GM18502 (cell line): ENCODE measurements at regions not wholly inside any gene's neighbourhood (a gene's known extent, or its start where the extent isn't known, plus 50 kb on each side); places are given as distances from the start of the nearest gene placed in this dataset.

ENCODE experiments used
- ATAC-seq: cut with Tn5 transposase; IDR thresholded peaks from one replicate; pipeline ENCODE4 v1.9.1; 2021; ENCODE audit warnings: mild to moderate bottlenecking; ENCODE audit not compliant: unreplicated experiment, poor library complexity

- ATAC-seq = no peak
These were observed 111.4 kb downstream of the PLEKHG1 start for GRCh38 chr6:150711061-150711460.

- ATAC-seq = no peak
These were observed 112.2 kb downstream of the PLEKHG1 start for GRCh38 chr6:150711584-150712504.

- no peak for ATAC-seq
These were observed 113.0 kb downstream of the PLEKHG1 start for GRCh38 chr6:150712505-150713252.

DNA sequence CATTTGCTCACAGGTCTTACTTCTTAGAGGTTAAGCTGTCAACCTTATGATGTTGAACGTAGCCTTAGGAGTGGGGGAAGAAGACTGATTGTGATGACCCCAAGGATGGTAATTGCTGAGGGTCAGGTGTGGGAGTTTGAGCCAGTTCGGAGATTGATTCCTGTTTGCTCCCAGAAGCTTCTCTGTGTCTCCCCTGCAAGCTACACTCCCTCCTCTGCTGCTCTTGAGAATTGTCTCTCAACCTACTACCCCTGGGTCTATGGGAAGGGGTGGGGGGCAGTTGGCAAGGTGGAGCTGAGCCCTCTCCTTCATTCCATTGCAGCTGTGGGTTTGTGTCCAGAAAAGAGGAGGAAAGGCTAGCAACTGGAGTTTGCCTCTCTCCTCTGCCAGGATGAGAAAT lies 113.8 kb downstream of the PLEKHG1 start:
- ATAC-seq = no peak

DNA sequence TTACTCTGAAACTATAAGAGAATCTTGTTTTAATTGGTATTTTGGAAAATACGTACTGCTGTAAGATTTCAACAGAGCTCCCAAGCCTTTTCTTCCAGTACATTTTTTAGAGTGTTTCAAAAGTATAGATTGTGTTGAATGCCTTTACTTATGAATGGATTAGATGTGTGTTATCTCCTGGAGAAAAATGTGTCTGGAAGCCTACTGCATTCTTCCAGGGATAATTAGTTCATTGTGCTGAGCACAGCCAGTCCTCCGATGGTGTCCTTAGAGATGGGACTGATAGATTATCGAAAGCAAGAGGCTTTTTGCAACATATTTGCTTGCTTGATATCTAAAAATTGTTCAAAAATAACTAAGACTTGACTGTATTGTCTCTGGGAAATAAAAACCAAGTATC lies 114.2 kb downstream of the PLEKHG1 start:
- no peak for ATAC-seq

DNA sequence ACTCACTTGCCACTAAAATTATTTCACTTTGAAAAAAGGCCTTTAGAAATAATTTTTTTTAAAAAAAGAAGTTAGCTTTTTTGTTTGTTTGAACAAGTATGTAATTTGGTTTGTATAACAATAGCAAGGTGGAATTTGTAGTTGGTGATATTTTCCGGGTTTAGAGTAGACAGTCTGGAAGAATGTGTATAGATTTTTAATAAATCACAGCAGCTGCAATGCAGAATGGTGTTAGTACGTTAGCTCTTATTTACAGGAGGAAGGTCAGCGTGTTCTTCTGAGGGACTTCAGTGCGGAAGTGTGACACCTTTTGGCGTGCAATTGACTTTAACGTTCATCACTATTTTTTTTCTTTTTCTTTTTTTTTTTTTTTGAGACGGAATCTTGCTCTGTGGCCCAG lies 115.4 kb downstream of the PLEKHG1 start:
- ATAC-seq = no peak

DNA sequence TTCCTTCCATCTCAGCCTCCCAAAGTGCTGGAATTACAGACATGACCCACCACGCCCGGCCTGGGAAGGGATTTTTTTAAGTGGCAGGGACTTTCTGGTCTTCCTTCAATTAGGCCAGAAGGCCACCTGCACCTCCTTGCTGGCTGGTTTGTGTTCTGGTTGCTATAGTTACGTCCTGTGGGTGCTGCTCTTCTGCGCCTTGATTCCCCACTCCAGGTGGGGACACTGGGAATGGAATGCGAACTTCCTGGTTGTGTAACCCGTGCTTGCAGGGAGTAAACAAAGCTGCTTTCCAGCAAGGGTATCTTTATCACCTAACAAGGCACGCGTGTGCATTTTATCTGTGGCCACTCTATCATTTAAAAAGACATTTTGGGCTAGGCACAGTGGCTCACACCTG lies 117.7 kb downstream of the PLEKHG1 start:
- ATAC-seq = no peak

GRCh38 chr6:150719099-150719766 lies 119.5 kb downstream of the PLEKHG1 start:
- no peak for ATAC-seq

GRCh38 chr6:150719831-150720230 lies 120.1 kb downstream of the PLEKHG1 start:
- ATAC-seq = no peak

GRCh38 chr6:150720774-150721233 lies 121.1 kb downstream of the PLEKHG1 start:
- peak; percentile 99 for ATAC-seq

DNA sequence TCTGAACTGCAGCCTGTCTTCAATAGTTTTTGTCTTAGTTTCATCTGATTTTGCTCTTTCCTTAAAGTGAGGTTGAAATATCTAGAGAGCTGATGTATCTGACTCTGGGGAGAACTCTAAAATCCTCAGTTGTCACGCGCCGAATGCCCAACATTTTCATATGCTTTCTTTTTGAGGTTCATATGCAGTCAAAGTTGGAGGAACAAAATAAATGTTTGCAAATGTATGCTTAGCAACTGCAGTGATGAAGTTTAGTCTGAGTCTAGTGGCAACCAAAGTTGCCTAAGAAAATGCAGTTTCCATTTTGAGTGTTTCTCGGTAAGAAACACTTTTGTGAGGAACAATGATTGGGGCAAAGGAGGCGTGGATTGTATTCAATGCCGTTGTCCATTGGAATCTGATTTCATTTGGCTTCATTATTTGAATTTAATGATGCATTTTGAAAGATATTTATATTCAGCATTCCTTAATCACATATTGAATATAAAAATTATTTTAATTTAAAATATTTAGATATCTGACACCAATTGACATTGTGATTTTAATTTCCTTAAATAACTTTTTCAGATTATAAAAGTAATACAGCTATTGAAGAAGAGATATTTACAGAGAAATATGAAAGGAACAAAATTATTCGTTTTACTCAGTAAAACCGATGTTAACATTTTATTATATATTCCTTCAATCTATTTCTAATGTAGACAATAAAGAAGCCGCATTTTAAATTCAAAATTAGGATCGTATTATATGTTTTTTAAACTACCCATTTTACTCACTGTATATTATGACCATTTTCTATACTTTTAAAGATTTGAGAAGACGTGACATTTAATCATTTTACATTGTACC lies 122.0 kb downstream of the PLEKHG1 start:
- no peak for ATAC-seq

DNA sequence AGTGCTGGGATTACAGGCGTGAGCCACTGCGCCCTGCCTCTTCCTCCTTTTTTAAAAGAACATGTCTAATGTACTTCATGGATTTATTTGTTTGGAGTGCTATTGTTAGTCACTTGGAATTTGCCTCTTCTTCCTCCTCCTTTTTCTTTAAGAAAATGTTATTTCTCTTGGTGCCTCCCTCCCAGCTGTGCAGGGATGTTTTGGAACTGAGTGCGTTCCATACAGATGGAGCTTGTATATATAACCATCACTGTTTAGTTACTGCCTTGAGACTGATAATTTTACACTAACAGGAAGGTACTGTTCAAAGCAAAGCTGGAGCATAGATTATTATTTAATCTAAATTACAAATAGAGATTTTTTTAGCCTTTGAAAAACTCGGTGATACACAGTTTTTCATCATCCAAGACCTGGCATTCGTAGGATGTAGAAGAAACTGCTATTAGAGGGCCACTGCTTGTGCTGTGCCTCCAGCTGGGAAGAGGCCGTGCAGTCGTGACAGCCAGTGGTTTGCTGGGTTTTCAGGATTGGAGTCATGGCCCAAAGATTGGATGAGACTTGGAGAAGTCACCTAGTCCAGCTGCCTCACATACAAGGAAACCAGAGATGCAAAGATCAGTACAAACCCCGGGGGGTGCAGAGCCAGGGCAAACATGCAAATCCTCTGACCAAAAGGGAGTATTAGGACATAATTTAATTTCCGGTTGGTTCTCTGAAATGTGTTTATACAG lies 123.1 kb downstream of the PLEKHG1 start:
- no peak for ATAC-seq

DNA sequence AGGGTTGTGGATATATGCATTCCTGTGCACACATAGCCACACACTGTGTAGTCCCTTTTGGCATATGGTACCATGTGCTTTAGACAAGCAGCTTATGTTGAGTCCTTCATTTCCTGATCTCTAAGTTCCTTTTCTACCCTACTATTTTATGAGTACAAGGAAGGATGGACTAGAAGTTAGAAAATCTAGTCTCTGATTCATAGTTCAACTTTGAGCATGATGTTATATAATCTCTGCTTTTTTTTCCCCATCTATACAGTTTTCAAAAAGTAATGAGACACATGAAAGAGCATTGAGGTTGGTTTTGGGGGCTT lies 123.6 kb downstream of the PLEKHG1 start:
- no peak for ATAC-seq

GRCh38 chr6:150723857-150724256 lies 124.2 kb downstream of the PLEKHG1 start:
- ATAC-seq = no peak

DNA sequence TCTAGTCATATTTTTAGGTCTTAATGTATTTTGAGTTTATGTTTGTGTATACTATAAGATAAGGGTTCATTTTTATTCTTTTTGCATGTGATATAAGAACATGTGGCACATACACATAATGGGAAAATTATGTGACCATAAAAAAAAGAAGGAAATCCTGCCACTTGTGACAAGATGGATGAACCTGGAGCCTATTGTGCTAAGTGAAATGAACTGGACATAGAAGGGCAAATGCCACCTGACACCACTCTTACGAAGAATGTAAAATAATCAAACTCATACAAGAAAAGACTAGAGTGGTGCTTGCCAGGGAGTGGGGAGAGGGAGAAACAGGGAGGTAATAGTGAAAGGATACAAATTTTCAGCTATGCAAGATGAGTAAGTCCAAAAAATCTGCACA lies 126.1 kb downstream of the PLEKHG1 start:
- ATAC-seq = no peak

DNA sequence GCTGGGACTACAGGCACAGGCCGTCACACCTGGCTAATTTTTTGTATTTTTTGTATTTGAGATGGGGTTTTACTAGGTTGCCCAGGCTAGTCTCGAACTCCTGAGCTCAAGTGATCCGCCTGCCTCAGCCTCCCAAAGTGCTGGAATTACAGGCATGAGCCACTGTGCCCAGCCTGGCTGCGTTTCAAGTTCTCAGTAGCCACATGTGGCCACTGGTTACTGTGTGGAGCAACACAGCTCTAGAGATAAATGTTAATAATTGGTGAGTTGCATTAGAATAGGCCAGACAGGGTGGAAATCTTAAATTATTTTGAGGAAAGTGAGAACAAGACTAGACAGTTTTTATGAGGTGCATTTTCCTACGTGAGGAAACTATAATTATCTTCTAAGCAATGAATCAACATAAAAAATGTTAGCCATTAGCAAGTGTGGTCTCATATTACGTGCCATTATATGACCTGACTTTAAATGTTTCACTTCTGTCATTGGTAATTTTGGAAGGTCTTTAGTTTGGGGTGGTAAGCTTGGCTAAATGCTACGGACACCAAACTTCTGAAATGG lies 129.6 kb downstream of the PLEKHG1 start:
- no peak for ATAC-seq

GRCh38 chr6:150730801-150731457 lies 131.2 kb downstream of the PLEKHG1 start:
- ATAC-seq = no peak

GRCh38 chr6:150732765-150733539 lies 132.6 kb upstream of the MTHFD1L start:
- ATAC-seq = no peak
